SK-N-SH (cell line): ENCODE measurements at regions not wholly inside any gene's neighbourhood (a gene's known extent, or its start where the extent isn't known, plus 50 kb on each side); places are given as distances from the start of the nearest gene placed in this dataset.

ENCODE experiments used
- CTCF ChIP-seq: fragments of 200-600 bp; sonication (generic); IDR thresholded peaks from 2 replicates; pipeline ENCODE4 v1.6.1; 2017; ENCODE audit warnings: antibody characterized with exemption, mild to moderate bottlenecking, moderate library complexity
- MEF2A ChIP-seq: IDR thresholded peaks from 2 replicates; pipeline ENCODE4 v1.4.0; 2012; ENCODE audit warnings: low read depth, borderline replicate concordance
- RAD21 ChIP-seq: IDR thresholded peaks from 2 replicates; pipeline ENCODE4 v1.6.1; 2012; ENCODE audit warnings: mild to moderate bottlenecking, low read length
- SMC3 ChIP-seq: IDR thresholded peaks from 2 replicates; pipeline ENCODE4 v1.6.1; 2012; ENCODE audit warnings: low read depth, low read length, improper control_type of control experiment
- TF ChIP-seq, protein P1 (sequence below): fragments of 150-350 bp; IDR thresholded peaks from 2 replicates; pipeline ENCODE4 v1.6.1; 2017; ENCODE audit warnings: antibody characterized with exemption, low read length, low read depth, borderline replicate concordance
- TF ChIP-seq, protein P2 (sequence below): IDR thresholded peaks from 2 replicates; pipeline ENCODE4; 2012

DNA sequence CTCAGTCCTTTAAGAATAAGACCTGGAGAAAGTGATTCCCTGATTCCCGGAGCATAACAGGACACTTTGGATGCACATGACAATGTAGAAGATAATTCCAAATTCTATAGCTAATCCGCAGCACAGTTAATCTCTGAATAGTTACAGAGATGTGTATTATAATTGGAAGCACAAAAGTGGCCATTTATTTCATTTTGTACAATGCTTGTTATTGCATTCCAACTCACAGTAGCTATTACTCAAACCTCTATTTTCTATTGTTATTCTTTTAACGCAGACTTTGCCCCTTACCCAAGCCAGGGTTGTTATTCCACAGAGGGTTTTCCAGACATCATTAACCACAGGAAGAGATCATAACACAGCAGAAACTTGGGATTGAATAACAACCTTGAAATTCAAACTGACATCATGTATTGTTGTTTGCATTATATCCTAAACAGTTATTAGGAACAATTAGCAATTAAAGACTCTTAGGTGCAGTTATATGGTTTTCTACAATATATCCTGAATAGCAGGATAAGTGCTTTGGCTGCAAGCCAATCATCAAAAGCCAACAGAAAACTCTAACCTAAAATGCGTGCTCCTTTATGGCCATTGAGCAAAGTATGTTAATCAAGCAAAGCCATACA lies 984.0 kb upstream of the TENM3 start:
- no peak for TF ChIP-seq RAD21
- TF ChIP-seq, protein P1, sequence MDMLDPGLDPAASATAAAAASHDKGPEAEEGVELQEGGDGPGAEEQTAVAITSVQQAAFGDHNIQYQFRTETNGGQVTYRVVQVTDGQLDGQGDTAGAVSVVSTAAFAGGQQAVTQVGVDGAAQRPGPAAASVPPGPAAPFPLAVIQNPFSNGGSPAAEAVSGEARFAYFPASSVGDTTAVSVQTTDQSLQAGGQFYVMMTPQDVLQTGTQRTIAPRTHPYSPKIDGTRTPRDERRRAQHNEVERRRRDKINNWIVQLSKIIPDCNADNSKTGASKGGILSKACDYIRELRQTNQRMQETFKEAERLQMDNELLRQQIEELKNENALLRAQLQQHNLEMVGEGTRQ = no peak
- no peak for TF ChIP-seq MEF2A
- TF ChIP-seq CTCF = no peak
- no peak for TF ChIP-seq SMC3
- TF ChIP-seq, protein P2, sequence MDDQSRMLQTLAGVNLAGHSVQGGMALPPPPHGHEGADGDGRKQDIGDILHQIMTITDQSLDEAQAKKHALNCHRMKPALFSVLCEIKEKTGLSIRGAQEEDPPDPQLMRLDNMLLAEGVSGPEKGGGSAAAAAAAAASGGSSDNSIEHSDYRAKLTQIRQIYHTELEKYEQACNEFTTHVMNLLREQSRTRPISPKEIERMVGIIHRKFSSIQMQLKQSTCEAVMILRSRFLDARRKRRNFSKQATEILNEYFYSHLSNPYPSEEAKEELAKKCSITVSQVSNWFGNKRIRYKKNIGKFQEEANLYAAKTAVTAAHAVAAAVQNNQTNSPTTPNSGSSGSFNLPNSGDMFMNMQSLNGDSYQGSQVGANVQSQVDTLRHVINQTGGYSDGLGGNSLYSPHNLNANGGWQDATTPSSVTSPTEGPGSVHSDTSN = no peak
